T-helper 9 cell (primary cell): ENCODE measurements at regions not wholly inside any gene's neighbourhood (a gene's known extent, or its start where the extent isn't known, plus 50 kb on each side); places are given as distances from the start of the nearest gene placed in this dataset.

Experiments used
- DNase-seq: peaks from one replicate; pipeline ENCODE4 v3.0.0-alpha.2; 2020

GRCh38 chr10:3908183-3908582, 123.2 kb upstream of the KLF6 start:
- DNase-seq = no peak

- no peak for DNase-seq
These were observed 122.5 kb upstream of the KLF6 start for GRCh38 chr10:3907514-3907913.

GRCh38 chr10:3906511-3907111, 121.6 kb upstream of the KLF6 start:
- no peak for DNase-seq

- no peak for DNase-seq
These were observed 119.5 kb upstream of the KLF6 start for GRCh38 chr10:3904419-3904960.

- no peak for DNase-seq
These were observed 117.9 kb upstream of the KLF6 start for GRCh38 chr10:3902809-3903410.

GRCh38 chr10:3902054-3902808, 117.2 kb upstream of the KLF6 start:
- peak; percentile 40 for DNase-seq

- DNase-seq = no peak
These were observed 116.4 kb upstream of the KLF6 start for GRCh38 chr10:3901370-3901769.

- no peak for DNase-seq
These were observed 115.4 kb upstream of the KLF6 start for GRCh38 chr10:3900391-3900790.

GRCh38 chr10:3898821-3899220, 113.8 kb upstream of the KLF6 start:
- DNase-seq = no peak

- no peak for DNase-seq
These were observed 112.1 kb upstream of the KLF6 start for GRCh38 chr10:3897156-3897555.

- DNase-seq = no peak
These were observed 111.2 kb upstream of the KLF6 start for GRCh38 chr10:3896161-3896560.

GRCh38 chr10:3895045-3895631, 110.1 kb upstream of the KLF6 start:
- DNase-seq = no peak

GRCh38 chr10:3893901-3894563, 109.0 kb upstream of the KLF6 start:
- DNase-seq = no peak

GRCh38 chr10:3892440-3893425, 107.7 kb upstream of the KLF6 start:
- DNase-seq = peak; percentile 18

- no peak for DNase-seq
These were observed 106.4 kb upstream of the KLF6 start for GRCh38 chr10:3891396-3891795.

- DNase-seq = no peak
These were observed 105.8 kb upstream of the KLF6 start for GRCh38 chr10:3890602-3891352.

- no peak for DNase-seq
These were observed 105.0 kb upstream of the KLF6 start for GRCh38 chr10:3889961-3890522.

GRCh38 chr10:3887885-3888476, 103.0 kb upstream of the KLF6 start:
- DNase-seq = peak; percentile 70

- no peak for DNase-seq
These were observed 102.4 kb upstream of the KLF6 start for GRCh38 chr10:3887404-3887803.

GRCh38 chr10:3886641-3887251, 101.7 kb upstream of the KLF6 start:
- DNase-seq = no peak
